ENCODE measurements at regions not wholly inside any gene's neighbourhood (a gene's known extent, or its start where the extent isn't known, plus 50 kb on each side); places are given as distances from the start of the nearest gene placed in this dataset.
A peak's percentile ranks its signal among the peaks of the same experiment; 100 is the strongest.

- H3K27me3 Mint-ChIP-seq (ENCODE audit: low read depth), result peaks cover 17% of the 10 kb centered on the region
- H3K9me3 Mint-ChIP-seq, result peaks cover 24% of the 10 kb centered on the region
- H3K4me1 Mint-ChIP-seq, result peaks cover 28% of the 10 kb centered on the region
- TF ChIP-seq NFE2L1 (CRISPR knock-in tag; IDR thresholded peaks at IDR 0.05) (no peak), EMX1 (CRISPR knock-in tag; IDR thresholded peaks at IDR 0.05) (no peak), MLX (CRISPR knock-in tag; IDR thresholded peaks at IDR 0.05) (no peak), MAX (CRISPR knock-in tag; IDR thresholded peaks at IDR 0.05) (0 out of 2 replicates have a peak, but pooled peaks have one; percentile 5), SMAD4 (CRISPR knock-in tag; IDR thresholded peaks at IDR 0.05) (no peak), RORB (CRISPR knock-in tag; IDR thresholded peaks at IDR 0.05) (no peak)
- DNase-seq (ENCODE audit: low spot score), result no peak
- H3K36me3 Mint-ChIP-seq, result peaks cover 17% of the 10 kb centered on the region
- ChIA-PET CTCF (interaction anchor here (1.2 to 2.0 kb wide), 2 partner anchors 164 to 165 kb away, joined by 4 to 7 read pairs; no protein-coding TSS in a partner anchor), POLR2A (no interaction called here)
- ATAC-seq, result no peak
- H3K4me3 Mint-ChIP-seq, result no peak overlapping the region
- no peak overlapping the region for H3K27ac Mint-ChIP-seq
These were observed 65.8 kb upstream of the CHST15 start for GRCh38 chr10:124159153-124159552.

GRCh38 chr10:124158592-124158991, 65.2 kb upstream of the CHST15 start:
- no peak for DNase-seq (ENCODE audit: low spot score)
- POLR2A ChIA-PET, result no interaction called here
- ATAC-seq, result no peak
- H3K27me3 Mint-ChIP-seq (ENCODE audit: low read depth), result peaks cover 17% of the 10 kb centered on the region
- TF ChIP-seq PRRX2 (CRISPR knock-in tag; IDR thresholded peaks at IDR 0.05) (no peak), ZBTB43 (CRISPR knock-in tag; IDR thresholded peaks at IDR 0.05) (no peak), NFE2L1 (CRISPR knock-in tag; IDR thresholded peaks at IDR 0.05) (no peak)
- H3K4me3 Mint-ChIP-seq, result no peak overlapping the region
- H3K36me3 Mint-ChIP-seq, result peaks cover 17% of the 10 kb centered on the region
- H3K4me1 Mint-ChIP-seq, result peaks cover 28% of the 10 kb centered on the region
- peaks cover 18% of the 10 kb centered on the region for H3K9me3 Mint-ChIP-seq
- no peak overlapping the region for H3K27ac Mint-ChIP-seq
- CTCF ChIA-PET, result interaction anchor here (2.0 kb wide), 1 partner anchor 164 kb away, joined by 7 read pairs; no protein-coding TSS in a partner anchor

GRCh38 chr10:124157271-124157681, 63.9 kb upstream of the CHST15 start:
- Mint-ChIP-seq H3K27ac (no peak overlapping the region), H3K9me3 (peaks cover 16% of the 10 kb centered on the region), H3K36me3 (peaks cover 17% of the 10 kb centered on the region), H3K4me1 (peaks cover 28% of the 10 kb centered on the region), H3K27me3 (ENCODE audit: low read depth) (peaks cover 17% of the 10 kb centered on the region), H3K4me3 (no peak overlapping the region)
- no peak for DNase-seq (ENCODE audit: low spot score)
- no peak for ATAC-seq
- CTCF ChIA-PET, result interaction anchor here (0.7 to 2.1 kb wide), 6 partner anchors 9 to 232 kb away, joined by 4 to 8 read pairs (median 5); no protein-coding TSS in a partner anchor
- POLR2A ChIA-PET, result no interaction called here
- TF ChIP-seq RORB (CRISPR knock-in tag; IDR thresholded peaks at IDR 0.05) (no peak), ERG (CRISPR knock-in tag; IDR thresholded peaks at IDR 0.05) (no peak), ZBTB43 (CRISPR knock-in tag; IDR thresholded peaks at IDR 0.05) (no peak), EMX1 (CRISPR knock-in tag; IDR thresholded peaks at IDR 0.05) (no peak), HMGXB4 (CRISPR knock-in tag; IDR thresholded peaks at IDR 0.05) (no peak), SP1 (CRISPR knock-in tag; conservative IDR thresholded peaks at IDR 0.05) (no peak), ZNF396 (CRISPR knock-in tag; IDR thresholded peaks at IDR 0.05; ENCODE audit: borderline replicate concordance) (no peak), FOXK1 (CRISPR knock-in tag; IDR thresholded peaks at IDR 0.05) (no peak), FOXP4 (CRISPR knock-in tag; IDR thresholded peaks at IDR 0.05) (no peak), ZNF263 (CRISPR knock-in tag; IDR thresholded peaks at IDR 0.05; ENCODE audit: low read depth) (no peak), ZBTB21 (CRISPR knock-in tag; IDR thresholded peaks at IDR 0.05; ENCODE audit: borderline replicate concordance) (no peak), ZNF121 (CRISPR knock-in tag; IDR thresholded peaks at IDR 0.05) (no peak), TCF7 (CRISPR knock-in tag; IDR thresholded peaks at IDR 0.05; ENCODE audit: low read depth) (no peak), PRDM15 (CRISPR knock-in tag; IDR thresholded peaks at IDR 0.05) (no peak)

Data from WTC11 (cell line).